Parathyroid adenoma (tissue), 2 donors: ENCODE measurements at regions not wholly inside any gene's neighbourhood (a gene's known extent, or its start where the extent isn't known, plus 50 kb on each side); places are given as distances from the start of the nearest gene placed in this dataset.

Experiments used
- H2AFZ ChIP-seq: fragments of 300-600 bp; sonication (generic); one replicate; pipeline ENCODE4 v1.7.0; 2017; ENCODE audit warnings: antibody characterized with exemption, mild to moderate bottlenecking
- H3K27ac ChIP-seq: fragments of 300-600 bp; sonication (generic); one replicate; pipeline ENCODE4 v1.7.0; 2017
- H3K27me3 ChIP-seq: fragments of 300-600 bp; sonication (generic); one replicate; pipeline ENCODE4 v1.7.0; 2017; ENCODE audit warnings: low read length; ENCODE audit not compliant: control insufficient read depth, insufficient read depth
- H3K36me3 ChIP-seq: fragments of 300-600 bp; sonication (generic); one replicate; pipeline ENCODE4 v1.7.0; 2017; ENCODE audit warnings: low read length; ENCODE audit not compliant: control insufficient read depth, insufficient read depth
- H3K4me1 ChIP-seq: fragments of 300-600 bp; sonication (generic); one replicate; pipeline ENCODE4 v1.7.0; 2017; ENCODE audit warnings: control low read depth
- H3K4me2 ChIP-seq: fragments of 300-600 bp; sonication (generic); one replicate; pipeline ENCODE4 v1.7.0; 2017; ENCODE audit warnings: low read length
- H3K4me3 ChIP-seq: fragments of 300-600 bp; sonication (generic); one replicate; pipeline ENCODE4 v1.7.0; 2017; ENCODE audit warnings: low read depth, low read length
- H3K79me2 ChIP-seq: fragments of 300-600 bp; sonication (generic); one replicate; pipeline ENCODE4 v1.7.0; 2017; ENCODE audit warnings: control low read depth
- H3K9ac ChIP-seq: fragments of 300-600 bp; sonication (generic); one replicate; pipeline ENCODE4 v1.7.0; 2017; ENCODE audit warnings: mild to moderate bottlenecking
- H3K9me3 ChIP-seq: fragments of 300-600 bp; sonication (generic); one replicate; pipeline ENCODE4 v1.7.0; 2017; ENCODE audit warnings: low read length; ENCODE audit not compliant: control insufficient read depth
- TF ChIP-seq, protein P1 (sequence below): fragments of 300-600 bp; sonication (generic); IDR thresholded peaks from one replicate; pipeline ENCODE4 v1.7.0; 2017; ENCODE audit warnings: antibody characterized with exemption, mild to moderate bottlenecking
- donor health status: primary hyperparathyroidism.

DNA sequence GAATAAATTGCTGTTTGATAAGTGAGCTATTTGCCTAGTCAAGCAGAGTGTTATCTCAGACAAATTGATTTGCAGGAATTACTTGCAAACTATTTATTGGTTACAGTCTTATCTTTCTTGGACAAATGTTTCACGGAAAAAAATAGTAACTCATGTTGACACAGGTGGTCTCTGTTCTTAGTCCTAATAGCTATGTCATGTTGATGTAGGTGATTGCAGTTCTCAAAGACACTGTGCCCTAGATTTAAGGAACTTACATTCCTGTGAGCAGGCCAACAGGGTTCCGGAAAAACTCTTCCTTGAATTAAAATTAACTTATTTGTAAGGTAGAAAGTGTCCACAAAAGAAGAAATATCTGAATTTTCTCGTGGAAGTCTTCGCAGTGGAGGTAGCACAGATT lies 109.6 kb upstream of the SLCO6A1 start:
- Histone ChIP-seq H3K9me3 (no peaks in the 10 kb centered on the region), H3K27ac (no peak overlapping the region), H2AFZ (no peak overlapping the region), H3K9ac (no peak overlapping the region), H3K4me3 (no peak overlapping the region), H3K4me1 (no peaks in the 10 kb centered on the region), H3K4me2 (no peak overlapping the region), H3K36me3 (no peaks in the 10 kb centered on the region), H3K79me2 (no peaks in the 10 kb centered on the region), H3K27me3 (no peaks in the 10 kb centered on the region)
- TF ChIP-seq, protein P1, sequence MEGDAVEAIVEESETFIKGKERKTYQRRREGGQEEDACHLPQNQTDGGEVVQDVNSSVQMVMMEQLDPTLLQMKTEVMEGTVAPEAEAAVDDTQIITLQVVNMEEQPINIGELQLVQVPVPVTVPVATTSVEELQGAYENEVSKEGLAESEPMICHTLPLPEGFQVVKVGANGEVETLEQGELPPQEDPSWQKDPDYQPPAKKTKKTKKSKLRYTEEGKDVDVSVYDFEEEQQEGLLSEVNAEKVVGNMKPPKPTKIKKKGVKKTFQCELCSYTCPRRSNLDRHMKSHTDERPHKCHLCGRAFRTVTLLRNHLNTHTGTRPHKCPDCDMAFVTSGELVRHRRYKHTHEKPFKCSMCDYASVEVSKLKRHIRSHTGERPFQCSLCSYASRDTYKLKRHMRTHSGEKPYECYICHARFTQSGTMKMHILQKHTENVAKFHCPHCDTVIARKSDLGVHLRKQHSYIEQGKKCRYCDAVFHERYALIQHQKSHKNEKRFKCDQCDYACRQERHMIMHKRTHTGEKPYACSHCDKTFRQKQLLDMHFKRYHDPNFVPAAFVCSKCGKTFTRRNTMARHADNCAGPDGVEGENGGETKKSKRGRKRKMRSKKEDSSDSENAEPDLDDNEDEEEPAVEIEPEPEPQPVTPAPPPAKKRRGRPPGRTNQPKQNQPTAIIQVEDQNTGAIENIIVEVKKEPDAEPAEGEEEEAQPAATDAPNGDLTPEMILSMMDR: no peak

DNA sequence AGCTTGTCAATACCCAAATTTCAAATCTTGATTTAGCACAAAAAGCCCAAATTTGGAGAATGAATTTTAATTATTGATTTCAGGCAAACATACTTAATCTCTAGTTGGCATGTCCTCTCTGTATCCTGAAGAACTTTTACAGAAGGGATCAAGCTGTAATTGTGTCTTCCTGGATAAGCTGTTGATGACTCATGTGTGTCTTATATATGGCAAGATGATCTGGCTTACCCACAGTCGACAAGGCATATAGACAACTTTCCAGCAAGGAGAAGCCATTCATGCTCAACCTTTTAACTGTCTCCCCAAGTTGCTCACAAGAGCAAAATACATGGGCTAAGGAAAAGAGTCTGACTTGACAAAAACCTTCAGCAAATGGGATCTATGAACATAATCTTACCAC lies 112.5 kb upstream of the SLCO6A1 start:
- no peaks in the 10 kb centered on the region for H3K79me2 ChIP-seq
- no peak overlapping the region for H2AFZ ChIP-seq
- no peaks in the 10 kb centered on the region for H3K36me3 ChIP-seq
- H3K4me3 ChIP-seq: no peak overlapping the region
- no peaks in the 10 kb centered on the region for H3K4me1 ChIP-seq
- no peaks in the 10 kb centered on the region for H3K9me3 ChIP-seq
- TF ChIP-seq, protein P1: no peak
- no peak overlapping the region for H3K27ac ChIP-seq
- H3K27me3 ChIP-seq: no peaks in the 10 kb centered on the region
- no peak overlapping the region for H3K9ac ChIP-seq
- no peak overlapping the region for H3K4me2 ChIP-seq

DNA sequence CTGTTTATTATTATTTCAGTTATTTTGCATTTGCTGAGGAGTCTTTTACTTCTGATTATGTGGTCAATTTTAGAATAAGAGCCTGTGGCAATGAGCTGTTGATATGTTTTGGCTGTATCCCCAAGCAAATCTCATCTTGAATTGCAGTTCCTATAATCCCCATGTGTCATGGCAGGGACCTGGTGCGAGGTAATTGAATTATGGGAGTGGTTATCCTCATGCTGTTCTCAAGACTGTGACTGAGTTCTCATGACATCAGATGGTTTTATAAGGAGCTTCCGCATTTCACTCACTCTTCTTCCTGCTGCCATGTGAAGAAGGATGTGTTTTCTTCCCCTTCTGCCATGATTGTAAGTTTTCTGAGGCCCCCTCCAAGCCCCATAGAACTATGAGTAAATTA lies 114.9 kb upstream of the SLCO6A1 start:
- Histone ChIP-seq H3K4me1 (no peaks in the 10 kb centered on the region), H3K27ac (no peak overlapping the region), H3K9me3 (no peaks in the 10 kb centered on the region), H3K4me2 (no peak overlapping the region), H3K27me3 (no peaks in the 10 kb centered on the region), H3K9ac (no peak overlapping the region), H3K4me3 (no peak overlapping the region), H3K36me3 (no peaks in the 10 kb centered on the region), H3K79me2 (no peaks in the 10 kb centered on the region), H2AFZ (no peak overlapping the region)
- TF ChIP-seq, protein P1: no peak

DNA sequence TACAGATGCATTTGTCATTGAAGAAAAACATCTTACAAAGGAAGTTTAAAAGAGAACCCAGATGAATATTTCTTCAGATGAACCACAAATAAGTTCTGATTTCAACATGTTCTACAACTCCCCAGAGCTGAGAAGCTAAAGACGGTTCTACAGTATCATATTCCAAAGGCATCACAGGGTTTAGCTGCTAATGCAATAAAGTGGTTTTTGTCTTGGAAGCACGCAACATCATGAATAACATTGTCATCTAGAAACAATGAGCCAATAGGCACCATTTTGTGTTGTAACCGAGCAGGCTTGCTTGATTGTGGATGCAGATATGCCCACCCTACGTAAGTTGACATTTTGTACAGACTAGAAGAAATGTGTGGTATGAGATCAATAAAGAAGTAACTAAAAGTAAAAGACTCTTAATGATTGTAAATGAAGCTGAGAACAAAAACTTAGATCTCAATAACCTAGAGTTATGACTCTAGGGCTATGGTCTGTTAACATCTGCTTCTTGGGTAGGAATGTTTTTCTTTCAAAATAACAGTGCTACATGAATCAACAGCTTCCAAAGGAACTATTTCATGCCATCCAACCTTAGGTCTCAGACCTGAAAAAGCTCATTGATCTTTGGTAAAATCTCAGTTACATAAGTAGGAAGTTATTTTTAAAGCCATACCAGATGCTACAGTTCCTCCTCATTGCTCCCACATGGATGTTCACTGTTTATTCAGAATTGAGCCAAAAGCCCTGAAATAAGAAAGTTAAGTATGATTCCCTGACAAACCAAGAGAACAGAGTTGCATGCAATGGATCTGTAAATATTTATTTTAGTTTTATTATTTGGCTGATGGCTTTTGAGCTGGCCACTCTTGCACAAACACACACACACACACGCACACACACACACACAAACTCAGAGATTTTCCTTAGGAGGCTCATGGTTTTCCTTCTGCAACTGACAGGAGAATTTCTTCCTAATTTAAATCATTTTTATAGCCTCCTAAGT lies 118.7 kb upstream of the SLCO6A1 start:
- TF ChIP-seq, protein P1: no peak
- Histone ChIP-seq H3K4me2 (no peak overlapping the region), H3K9ac (no peak overlapping the region), H3K27ac (no peak overlapping the region), H2AFZ (no peak overlapping the region), H3K27me3 (no peaks in the 10 kb centered on the region), H3K4me1 (no peaks in the 10 kb centered on the region), H3K79me2 (no peaks in the 10 kb centered on the region), H3K9me3 (no peaks in the 10 kb centered on the region), H3K36me3 (no peaks in the 10 kb centered on the region), H3K4me3 (no peak overlapping the region)

DNA sequence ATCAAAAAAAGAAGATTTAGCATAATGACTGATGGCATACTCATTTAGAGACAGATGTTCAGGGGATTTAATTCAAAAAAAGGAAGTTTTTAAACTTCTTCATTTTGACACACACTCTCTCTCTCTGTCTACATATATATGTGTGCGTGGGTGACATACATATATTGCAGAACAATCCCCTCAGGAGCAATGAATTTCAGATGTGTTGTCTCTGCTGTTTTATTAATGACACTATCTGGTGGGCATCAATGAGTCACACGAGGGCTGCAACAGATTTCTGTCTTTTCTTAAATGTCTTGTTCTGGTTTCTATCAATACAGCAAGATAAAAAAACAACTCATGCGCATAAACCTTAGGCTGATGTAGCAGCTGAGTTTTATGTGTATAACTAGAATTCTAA lies 123.5 kb upstream of the SLCO6A1 start:
- Histone ChIP-seq H3K27me3 (no peaks in the 10 kb centered on the region), H3K4me1 (no peaks in the 10 kb centered on the region), H2AFZ (no peak overlapping the region), H3K36me3 (no peaks in the 10 kb centered on the region), H3K9me3 (no peaks in the 10 kb centered on the region), H3K79me2 (no peaks in the 10 kb centered on the region), H3K4me3 (no peak overlapping the region), H3K27ac (no peak overlapping the region), H3K4me2 (no peak overlapping the region), H3K9ac (no peak overlapping the region)
- TF ChIP-seq, protein P1: no peak
